H1 (cell line): ENCODE measurements at regions not wholly inside any gene's neighbourhood (a gene's known extent, or its start where the extent isn't known, plus 50 kb on each side); places are given as distances from the start of the nearest gene placed in this dataset.
A peak's percentile ranks its signal among the peaks of the same experiment; 100 is the strongest.

Source experiments
- CTCF ChIA-PET: fragments of 300-600 bp; sonication (Branson Sonifier 250); formaldehyde crosslinking; loops from one replicate; lab custom pipeline; 2021; ENCODE audit not compliant: partially characterized antibody; lab: Charles Lee
- POLR2A ChIA-PET: fragments of 300-600 bp; sonication (Branson Sonifier 250); formaldehyde crosslinking; loops from one replicate; lab custom pipeline; 2021; ENCODE audit warnings: inconsistent platforms; ENCODE audit not compliant: partially characterized antibody; lab: Charles Lee
- DNase-seq, 2 experiments: peaks; one replicate each; pipeline versions ENCODE4 v3.0.0 to v3.0.0-alpha.2; 2010 to 2022; ENCODE audit warnings: low spot score in 2 of 2, low read depth in 1 of 2, mixed read lengths in 1 of 2
- FAIRE-seq: peaks from 2 replicates; lab custom pipeline; 2011; peaks lifted over from hg19 to GRCh38; lab: Jason Lieb, UNC
- H2AFZ ChIP-seq: 2 replicates; pipeline ENCODE4 v1.8.1; 2012; ENCODE audit warnings: low read length, inconsistent platforms
- H2AK5ac ChIP-seq: 2 replicates; pipeline ENCODE4 v1.6.1; 2013; ENCODE audit warnings: low read depth, low read length
- H2BK120ac ChIP-seq: replicated peaks from 2 replicates; pipeline ENCODE3; 2013; ENCODE audit warnings: low read depth, low read length, inconsistent platforms
- H2BK12ac ChIP-seq: 2 replicates; pipeline ENCODE4 v1.6.1; 2013; ENCODE audit warnings: low read depth, low read length
- H2BK15ac ChIP-seq: 2 replicates; pipeline ENCODE4 v1.6.1; 2013; ENCODE audit warnings: low read length
- H2BK20ac ChIP-seq: 2 replicates; pipeline ENCODE4 v1.6.1; 2013; ENCODE audit warnings: low read length
- H2BK5ac ChIP-seq: 2 replicates; pipeline ENCODE4 v1.6.1; 2013; ENCODE audit warnings: low read depth, low read length
- H3K14ac ChIP-seq: 2 replicates; pipeline ENCODE4 v1.6.1; 2013; ENCODE audit warnings: inconsistent platforms; ENCODE audit not compliant: insufficient read length
- H3K18ac ChIP-seq: 2 replicates; pipeline ENCODE4 v1.6.1; 2013; ENCODE audit warnings: low read length; ENCODE audit errors: extremely low read depth
- H3K23ac ChIP-seq: 2 replicates; pipeline ENCODE4 v1.6.1; 2013; ENCODE audit warnings: inconsistent platforms; ENCODE audit not compliant: insufficient read length
- H3K23me2 ChIP-seq: 2 replicates; pipeline ENCODE4 v1.6.1; 2013; ENCODE audit warnings: low read depth, low read length
- H3K27ac ChIP-seq: 2 replicates; pipeline ENCODE4 v1.6.1; 2011; ENCODE audit warnings: low read depth, low read length, inconsistent platforms
- H3K27me3 ChIP-seq, 4 experiments: replicated peaks in 1 of 4; 1 replicate in 1 of 4; 2 replicates in 3 of 4; pipeline versions ENCODE4 v1.6.1 to v1.8.1; 2011 to 2013; ENCODE audit warnings: low read length in 3 of 4, mild to moderate bottlenecking in 3 of 4, inconsistent platforms in 2 of 4, mixed read lengths in 2 of 4, moderate library complexity in 1 of 4; ENCODE audit not compliant: control insufficient read depth in 3 of 4, insufficient read depth in 3 of 4; ENCODE audit errors: extremely low read depth in 1 of 4
- H3K36me3 ChIP-seq, 4 experiments: 2 replicates each; pipeline versions ENCODE4 v1.6.1 to v1.8.1; 2011 to 2013; ENCODE audit warnings: mild to moderate bottlenecking in 4 of 4, low read length in 3 of 4, moderate library complexity in 2 of 4, control low read depth in 1 of 4, inconsistent platforms in 1 of 4; ENCODE audit not compliant: insufficient read depth in 4 of 4, control insufficient read depth in 2 of 4
- H3K4ac ChIP-seq: replicated peaks from 2 replicates; pipeline ENCODE3; 2013; ENCODE audit warnings: low read length, low read depth, mixed read lengths, inconsistent platforms; ENCODE audit not compliant: insufficient read length
- H3K4me1 ChIP-seq, 4 experiments: replicated peaks in 1 of 4; 1 replicate in 1 of 4; 2 replicates in 3 of 4; pipeline versions ENCODE4 v1.6.1 to v1.8.1; 2011 to 2013; ENCODE audit warnings: low read length in 3 of 4, inconsistent platforms in 2 of 4, mixed read lengths in 1 of 4; ENCODE audit not compliant: insufficient read depth in 4 of 4, control insufficient read depth in 3 of 4
- H3K4me2 ChIP-seq, 2 experiments: 2 replicates each; pipeline versions ENCODE4 v1.6.1 to v1.8.1; 2011 to 2013; ENCODE audit warnings: low read depth in 2 of 2, low read length in 2 of 2, control low read depth in 1 of 2, inconsistent platforms in 1 of 2, mild to moderate bottlenecking in 1 of 2; ENCODE audit not compliant: insufficient read depth in 1 of 2
- H3K4me3 ChIP-seq, 4 experiments: fragments of 200-600, 300-600 bp in 1 of 4; sonication (generic), shearing (Covaris generic), sonication (Bioruptor Twin) in 1 of 4; 2 replicates each; pipeline versions ENCODE4 v1.5.1 to v1.8.1; 2011 to 2016; ENCODE audit warnings: low read length in 4 of 4, low read depth in 3 of 4, control low read depth in 2 of 4, inconsistent platforms in 2 of 4, mild to moderate bottlenecking in 2 of 4, mixed read lengths in 1 of 4, moderate library complexity in 1 of 4; ENCODE audit not compliant: insufficient read depth in 2 of 4; ENCODE audit errors: extremely low read depth in 1 of 4
- H3K56ac ChIP-seq: replicated peaks from 2 replicates; pipeline ENCODE3; 2013; ENCODE audit warnings: low read depth, mild to moderate bottlenecking, mixed read lengths, low read length, inconsistent platforms; ENCODE audit not compliant: insufficient read length
- H3K79me1 ChIP-seq: 2 replicates; pipeline ENCODE4 v1.6.1; 2013; ENCODE audit warnings: low read depth, low read length, control low read depth
- H3K79me2 ChIP-seq, 2 experiments: 2 replicates each; pipeline versions ENCODE4 v1.6.1 to v1.8.1; 2012 to 2013; ENCODE audit warnings: low read length in 2 of 2, mild to moderate bottlenecking in 2 of 2, inconsistent platforms in 1 of 2; ENCODE audit not compliant: insufficient read depth in 2 of 2, control insufficient read depth in 1 of 2
- H3K9ac ChIP-seq, 4 experiments: replicated peaks in 1 of 4; 1 replicate in 1 of 4; 2 replicates in 3 of 4; pipeline versions ENCODE4 v1.6.1 to v1.8.1; 2011 to 2013; ENCODE audit warnings: low read depth in 3 of 4, low read length in 3 of 4, control low read depth in 2 of 4, mild to moderate bottlenecking in 2 of 4, moderate library complexity in 2 of 4, inconsistent platforms in 1 of 4; ENCODE audit errors: extremely low read depth in 1 of 4
- H3K9me3 ChIP-seq, 2 experiments: 2 replicates each; pipeline versions ENCODE4 v1.6.1 to v1.8.1; 2012 to 2013; ENCODE audit warnings: mild to moderate bottlenecking in 2 of 2, moderate library complexity in 2 of 2, control low read depth in 1 of 2, inconsistent platforms in 1 of 2, low read depth in 1 of 2, low read length in 1 of 2, mixed read lengths in 1 of 2; ENCODE audit not compliant: insufficient read depth in 2 of 2
- H4K20me1 ChIP-seq, 2 experiments: replicated peaks in 1 of 2; 2 replicates each; pipeline versions ENCODE3 to v1.8.1; 2011 to 2013; ENCODE audit warnings: inconsistent platforms in 2 of 2, low read length in 2 of 2, mild to moderate bottlenecking in 1 of 2; ENCODE audit not compliant: insufficient read depth in 2 of 2, control insufficient read depth in 1 of 2
- H4K5ac ChIP-seq: 2 replicates; pipeline ENCODE4 v1.6.1; 2013; ENCODE audit warnings: low read length, low read depth, mixed read lengths, inconsistent platforms; ENCODE audit not compliant: insufficient read length
- H4K8ac ChIP-seq: 2 replicates; pipeline ENCODE4 v1.8.0; 2013; ENCODE audit warnings: mild to moderate bottlenecking, moderate library complexity, low read length, inconsistent platforms; ENCODE audit not compliant: insufficient read depth; ENCODE audit errors: extremely low read depth
- H4K91ac ChIP-seq: replicated peaks from 2 replicates; pipeline ENCODE3; 2013; ENCODE audit warnings: low read length, mixed read lengths, inconsistent platforms; ENCODE audit not compliant: insufficient read length
- EGR1 ChIP-seq: IDR thresholded peaks from 2 replicates; pipeline ENCODE4 v1.6.1; 2011; ENCODE audit warnings: low read depth, low read length, borderline replicate concordance
- HDAC6 ChIP-seq: IDR thresholded peaks from one replicate; pipeline ENCODE4 v1.7.1; 2012; ENCODE audit warnings: low read depth, mild to moderate bottlenecking, inconsistent platforms, low read length, moderate library complexity
- JUND ChIP-seq: IDR thresholded peaks from 2 replicates; pipeline ENCODE4 v1.6.1; 2011; ENCODE audit warnings: mild to moderate bottlenecking, improper control_type of control experiment, low read length
- MAFK ChIP-seq: IDR thresholded peaks from 2 replicates; pipeline ENCODE4 v1.6.1; 2012; ENCODE audit warnings: low read depth, mild to moderate bottlenecking, improper control_type of control experiment, low read length
- RNF2 ChIP-seq: fragments of 200-900, 300-1000 bp; sonication (generic); IDR thresholded peaks from 2 replicates; pipeline ENCODE4 v1.7.1; 2016; ENCODE audit warnings: borderline replicate concordance, low read depth, mild to moderate bottlenecking, antibody characterized with exemption, low read length; ENCODE audit not compliant: poor library complexity, severe bottlenecking; ENCODE audit errors: missing control alignments
- SIRT6 ChIP-seq: IDR thresholded peaks from one replicate; pipeline ENCODE4 v1.7.1; 2012; ENCODE audit warnings: low read length, inconsistent platforms
- WGBS, 2 experiments: shearing (Covaris generic) in 1 of 2; methylation state at CpG; one replicate each; pipeline versions ENCODE4 v1.1.6 to v1.1.7; 2013 to 2015; ENCODE audit warnings: low lambda C conversion rate in 2 of 2, mixed read lengths in 2 of 2, inconsistent platforms in 1 of 2, low coverage in 1 of 2, missing lambda C conversion rate in 1 of 2; ENCODE audit not compliant: insufficient replicate concordance in 2 of 2, insufficient coverage in 1 of 2, insufficient read length in 1 of 2; ENCODE audit errors: extremely low coverage in 1 of 2, missing lambda C conversion rate in 1 of 2; 5-methylcytosine and 5-hydroxymethylcytosine counted together

- no peak overlapping the region for H4K5ac ChIP-seq
- H3K9me3 ChIP-seq = no peaks in the 10 kb centered on the region
- no peaks in the 10 kb centered on the region for H4K20me1 ChIP-seq
- no peak overlapping the region for H3K27ac ChIP-seq
- no peak overlapping the region for H2BK12ac ChIP-seq
- no peak overlapping the region for H4K8ac ChIP-seq
- H3K4me1 ChIP-seq = no peaks in the 10 kb centered on the region
- POLR2A ChIA-PET = no interaction called here
- H3K4me2 ChIP-seq = no peak overlapping the region
- no peak for TF ChIP-seq SIRT6
- no peak for TF ChIP-seq RNF2
- TF ChIP-seq JUND = no peak
- TF ChIP-seq HDAC6 = no peak
- TF ChIP-seq EGR1 = no peak
- TF ChIP-seq MAFK = no peak
- TF ChIP-seq, all 59 proteins: peak for 0
- CTCF ChIA-PET = no interaction called here
- Histone ChIP-seq H2BK5ac (no peak overlapping the region), H3K27me3 (no peaks in the 10 kb centered on the region; a peak in 3 of 7 replicates), H3K79me2 (no peaks in the 10 kb centered on the region), H3K56ac (no peak overlapping the region), H3K9ac (no peak overlapping the region), H2BK20ac (no peak overlapping the region), H2BK15ac (no peak overlapping the region), H2AFZ (no peak overlapping the region), H4K91ac (no peak overlapping the region), H3K14ac (no peak overlapping the region), H3K4ac (no peak overlapping the region), H3K36me3 (no peaks in the 10 kb centered on the region), H2BK120ac (no peak overlapping the region), H3K4me3 (no peak overlapping the region), H3K23me2 (no peaks in the 10 kb centered on the region), H2AK5ac (no peak overlapping the region), H3K23ac (no peak overlapping the region), H3K79me1 (no peaks in the 10 kb centered on the region), H3K18ac (0 out of 2 replicates have a peak overlapping the region, but pooled peaks have one; percentile 24)
- no peak for FAIRE-seq
- WGBS, 2 experiments = 94% methylated on average over 5 of the region's 5 CpGs; no CpG with 5 or more reads in 1 of the 2 experiments
- no peak for DNase-seq
Measured at GRCh38 chr16:6913566-6913965, 419.1 kb upstream of the RBFOX1 start.
